Gastrocnemius medialis (tissue), 4 donors: ENCODE measurements at regions not wholly inside any gene's neighbourhood (a gene's known extent, or its start where the extent isn't known, plus 50 kb on each side); places are given as distances from the start of the nearest gene placed in this dataset.
"Not testable (repeated sequence)": the region's sequence is repeated elsewhere in the genome, so short reads cannot be mapped to it uniquely, and the experiment has no call there.

Source experiments
- ATAC-seq, 2 donors: fragments of 150-250 bp; one replicate each; pipeline ENCODE4 v1.9.1; 2016
- DNase-seq, 2 donors: peaks; one replicate each; pipeline ENCODE4 v3.0.0-alpha.2; 2019
- H3K27ac ChIP-seq, 4 donors: fragments of 200-600 bp; sonication (generic); 1 replicate in 1 of 4; 2 replicates in 3 of 4; pipeline ENCODE4 v1.5.1; 2016 to 2018; ENCODE audit warnings: mild to moderate bottlenecking in 2 of 4, moderate library complexity in 1 of 4
- H3K27me3 ChIP-seq, 3 donors: fragments of 200-600 bp; sonication (generic) in 2 of 3; 1 replicate in 1 of 3; 2 replicates in 2 of 3; pipeline versions ENCODE4 v1.5.1 to v1.6.0; 2016 to 2019; ENCODE audit warnings: mild to moderate bottlenecking in 1 of 3, moderate library complexity in 1 of 3
- H3K36me3 ChIP-seq, 2 donors: fragments of 200-600 bp; sonication (generic) in 1 of 2; one replicate each; pipeline ENCODE4 v1.5.1; 2017 to 2018
- H3K4me1 ChIP-seq, 2 donors: fragments of 200-600 bp; sonication (generic) in 1 of 2; one replicate each; pipeline ENCODE4 v1.5.1; 2016 to 2017; ENCODE audit warnings: mild to moderate bottlenecking in 2 of 2
- H3K4me3 ChIP-seq, 4 donors: fragments of 200-600 bp; sonication (generic) in 3 of 4; 1 replicate in 1 of 4; 2 replicates in 3 of 4; pipeline ENCODE4 v1.5.1; 2016 to 2019; ENCODE audit warnings: mild to moderate bottlenecking in 2 of 4
- H3K9me3 ChIP-seq, 3 donors: fragments of 200-600 bp; sonication (generic) in 2 of 3; 1 replicate in 1 of 3; 2 replicates in 2 of 3; pipeline ENCODE4 v1.5.1; 2016 to 2019
- CTCF ChIP-seq, 5 experiments: fragments of 450-650 bp in 3 of 5; fragments of 200-600 bp in 2 of 5; sonication (generic) in 2 of 5; IDR thresholded peaks in 4 of 5; conservative IDR thresholded peaks in 1 of 5; 1 replicate in 4 of 5; 2 replicates in 1 of 5; pipeline ENCODE4 v1.5.1; 2016 to 2019; ENCODE audit warnings: antibody characterized with exemption in 5 of 5, mild to moderate bottlenecking in 3 of 5, moderate library complexity in 3 of 5
- POLR2A ChIP-seq, 2 donors: fragments of 450-650 bp; IDR thresholded peaks; one replicate each; pipeline ENCODE4 v1.6.1; 2017; ENCODE audit warnings: antibody characterized with exemption in 2 of 2, mild to moderate bottlenecking in 2 of 2, moderate library complexity in 2 of 2
- in situ Hi-C, 4 donors: fragments of 200-750 bp; cut with MboI; loops; one replicate each; pipeline versions ENCODE4 v1.15.0 to v1.8.0; 2017; ENCODE audit warnings: low sequenced_read_pairs in 4 of 4
- intact Hi-C: fragments of 100-400 bp; cut with DNase I; formaldehyde crosslinking; loops from one replicate; pipeline ENCODE4 v1.15.1; 2023; ENCODE audit warnings: low total_unique reads

- intact Hi-C loops = no loop called here
- Histone ChIP-seq H3K9me3 (peaks cover 26 to 79% (median 73%) of the 10 kb centered on the region in 3 donors), H3K4me1 (no peaks in the 10 kb centered on the region), H3K27ac (no peak overlapping the region), H3K36me3 (no peaks in the 10 kb centered on the region), H3K27me3 (peaks cover 0 to 3% (median 0%) of the 10 kb centered on the region in 3 donors), H3K4me3 (no peak overlapping the region)
- TF ChIP-seq CTCF (IDR thresholded peaks at IDR 0.05 in 4 of 5, conservative IDR thresholded peaks at IDR 0.05 in 1 of 5) (no peak), POLR2A (IDR thresholded peaks at IDR 0.05) (no peak)
- DNase-seq (no peak), ATAC-seq (no peak)
- in situ Hi-C loops = no loop called here
These were observed 216.8 kb downstream of the FOXD4L6 start for GRCh38 chr9:40911647-40912046.

GRCh38 chr9:40910995-40911394 lies 217.5 kb downstream of the FOXD4L6 start:
- H3K27me3 ChIP-seq, ATAC-seq, H3K27ac ChIP-seq, in situ Hi-C loops, H3K4me3 ChIP-seq, DNase-seq, intact Hi-C loops, H3K4me1 ChIP-seq, H3K36me3 ChIP-seq: not testable (repeated sequence)
- H3K9me3 ChIP-seq = peaks cover 28 to 84% (median 70%) of the 10 kb centered on the region in 3 donors

DNA sequence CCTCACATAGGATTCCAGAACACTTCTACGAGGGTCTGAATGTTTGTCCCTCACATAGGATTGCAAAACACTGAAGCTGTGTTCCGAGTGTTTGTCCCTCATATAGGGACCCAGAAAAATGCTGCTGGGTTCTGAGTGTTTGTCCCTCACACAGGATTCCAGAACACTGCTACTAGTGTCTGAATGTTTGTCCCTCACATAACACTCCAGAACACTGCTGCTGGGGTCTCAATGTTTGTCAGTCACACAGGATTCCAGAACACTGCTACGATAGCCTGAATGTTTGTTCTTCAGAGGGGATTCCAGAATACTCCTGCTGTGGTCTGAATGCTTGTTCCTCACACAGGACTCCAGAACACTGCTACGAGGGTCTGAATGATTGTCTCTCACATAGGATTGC lies 218.7 kb downstream of the FOXD4L6 start:
- Histone ChIP-seq H3K36me3 (no peaks in the 10 kb centered on the region), H3K4me1 (no peaks in the 10 kb centered on the region), H3K27me3 (peaks cover 0 to 3% (median 0%) of the 10 kb centered on the region in 3 donors), H3K9me3 (peaks cover 30 to 85% (median 74%) of the 10 kb centered on the region in 3 donors), H3K27ac (no peak overlapping the region), H3K4me3 (peak overlapping the region in 1 of 4 donors; percentile 3)
- in situ Hi-C loops (no loop called here), intact Hi-C loops (no loop called here)
- ATAC-seq = no peak
- DNase-seq = no peak
- no peak for TF ChIP-seq CTCF (IDR thresholded peaks at IDR 0.05 in 4 of 5, conservative IDR thresholded peaks at IDR 0.05 in 1 of 5)
- TF ChIP-seq POLR2A (IDR thresholded peaks at IDR 0.05) = no peak

DNA sequence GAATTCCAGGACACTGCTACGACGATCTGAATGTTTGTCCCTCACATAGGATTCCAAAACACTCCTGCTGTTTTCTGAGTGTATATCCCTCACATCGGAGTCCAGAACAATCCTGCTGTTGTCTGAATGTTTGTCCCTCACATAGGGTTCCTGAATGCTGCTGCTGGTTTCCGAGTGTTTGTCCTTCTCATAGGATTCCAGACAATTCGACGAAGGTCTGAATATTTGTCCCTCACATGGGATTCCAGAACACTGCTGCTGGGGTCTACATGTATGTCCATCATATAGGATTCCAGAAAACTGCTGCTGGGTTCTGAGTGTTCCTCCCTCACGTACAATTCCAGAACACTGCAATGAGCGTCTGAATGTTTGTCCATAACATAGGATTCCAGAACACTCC lies 219.4 kb downstream of the FOXD4L6 start:
- H3K4me3 ChIP-seq, H3K36me3 ChIP-seq, DNase-seq, H3K27me3 ChIP-seq, ATAC-seq, H3K27ac ChIP-seq, intact Hi-C loops, in situ Hi-C loops, H3K4me1 ChIP-seq: not testable (repeated sequence)
- H3K9me3 ChIP-seq = peaks cover 28 to 79% (median 71%) of the 10 kb centered on the region in 3 donors

- no peak for TF ChIP-seq POLR2A (IDR thresholded peaks at IDR 0.05)
- TF ChIP-seq CTCF (IDR thresholded peaks at IDR 0.05 in 4 of 5, conservative IDR thresholded peaks at IDR 0.05 in 1 of 5) = no peak
- Histone ChIP-seq H3K4me1 (no peaks in the 10 kb centered on the region), H3K9me3 (peaks cover 28 to 81% (median 70%) of the 10 kb centered on the region in 3 donors), H3K4me3 (no peak overlapping the region), H3K27me3 (peaks cover 0 to 3% (median 0%) of the 10 kb centered on the region in 3 donors), H3K27ac (no peak overlapping the region), H3K36me3 (no peaks in the 10 kb centered on the region)
- intact Hi-C loops (no loop called here), in situ Hi-C loops (no loop called here)
- ATAC-seq (peak in 1 of 2 donors; percentile 17), DNase-seq (no peak)
These were observed 220.5 kb downstream of the FOXD4L6 start for GRCh38 chr9:40907657-40908624.

- H3K27me3 ChIP-seq, H3K36me3 ChIP-seq, H3K27ac ChIP-seq, ATAC-seq, in situ Hi-C loops, H3K4me1 ChIP-seq, intact Hi-C loops, DNase-seq: not testable (repeated sequence)
- peak overlapping the region in 1 of 4 donors; percentile 15 for H3K4me3 ChIP-seq
- peaks cover 23 to 76% (median 66%) of the 10 kb centered on the region in 3 donors for H3K9me3 ChIP-seq
These were observed 221.6 kb downstream of the FOXD4L6 start for GRCh38 chr9:40906879-40907278.

GRCh38 chr9:40892315-40892714 lies 236.2 kb downstream of the FOXD4L6 start:
- DNase-seq, H3K27me3 ChIP-seq, in situ Hi-C loops, H3K4me1 ChIP-seq, H3K36me3 ChIP-seq, H3K27ac ChIP-seq, ATAC-seq, intact Hi-C loops: not testable (repeated sequence)
- Histone ChIP-seq H3K4me3 (peak overlapping the region in 1 of 4 donors; percentile 8), H3K9me3 (peaks cover 4 to 84% (median 15%) of the 10 kb centered on the region in 3 donors)

DNA sequence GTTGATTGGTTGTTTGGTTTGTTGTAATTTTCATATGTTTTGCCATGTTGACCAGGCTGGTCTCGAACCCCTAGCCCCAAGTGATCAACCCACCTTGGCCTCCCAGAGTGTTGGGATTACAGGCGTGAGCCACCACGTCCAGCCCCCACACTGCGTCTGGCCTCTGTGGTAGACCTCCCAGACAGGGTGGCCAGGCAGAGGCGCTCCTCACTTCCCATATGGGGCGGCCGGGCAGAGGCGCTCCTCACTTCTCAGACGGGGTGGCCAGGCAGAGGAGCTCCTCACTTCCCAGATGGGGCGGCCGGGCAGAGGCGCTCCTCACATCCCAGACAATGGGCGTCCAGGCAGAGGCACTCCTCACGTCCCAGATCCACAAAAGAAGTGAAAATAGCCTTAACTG lies 242.6 kb downstream of the FOXD4L6 start:
- intact Hi-C loops, DNase-seq, H3K4me3 ChIP-seq: not testable (repeated sequence)

More for the DNA sequence above, 242.6 kb downstream of the FOXD4L6 start:
- H3K36me3 ChIP-seq, H3K4me1 ChIP-seq, in situ Hi-C loops, H3K27me3 ChIP-seq, H3K27ac ChIP-seq, ATAC-seq: not testable (repeated sequence)
- H3K9me3 ChIP-seq = peaks cover 7 to 59% (median 13%) of the 10 kb centered on the region in 3 donors
